HEK293T (cell line): ENCODE measurements at regions not wholly inside any gene's neighbourhood (a gene's known extent, or its start where the extent isn't known, plus 50 kb on each side); places are given as distances from the start of the nearest gene placed in this dataset.

Source experiments
- ARNT ChIP-seq: fragments of 450-650 bp; IDR thresholded peaks from 2 replicates; pipeline ENCODE4 v1.6.1; 2017; ENCODE audit warnings: mild to moderate bottlenecking
- BHLHE40 ChIP-seq: fragments of 450-650 bp; IDR thresholded peaks from 2 replicates; pipeline ENCODE4 v1.6.1; 2016; ENCODE audit warnings: mild to moderate bottlenecking, moderate library complexity, borderline replicate concordance
- FOXK2 ChIP-seq: fragments of 450-650 bp; IDR thresholded peaks from 2 replicates; pipeline ENCODE4 v1.6.1; 2016; ENCODE audit warnings: mild to moderate bottlenecking
- HDGF ChIP-seq: fragments of 450-650 bp; IDR thresholded peaks from 2 replicates; pipeline ENCODE4 v1.6.1; 2017; ENCODE audit warnings: antibody characterized with exemption, borderline replicate concordance
- L3MBTL2 ChIP-seq: fragments of 450-650 bp; conservative IDR thresholded peaks from 2 replicates; pipeline ENCODE4 v1.6.1; 2016; ENCODE audit warnings: mild to moderate bottlenecking
- NFRKB ChIP-seq: fragments of 450-650 bp; IDR thresholded peaks from 2 replicates; pipeline ENCODE4 v1.6.1; 2016; ENCODE audit warnings: mild to moderate bottlenecking, moderate library complexity
- SP1 ChIP-seq: fragments of 450-650 bp; IDR thresholded peaks from 2 replicates; pipeline ENCODE4 v1.6.1; 2017
- ZNF384 ChIP-seq: fragments of 450-650 bp; IDR thresholded peaks from 2 replicates; pipeline ENCODE4 v1.6.1; 2016

DNA sequence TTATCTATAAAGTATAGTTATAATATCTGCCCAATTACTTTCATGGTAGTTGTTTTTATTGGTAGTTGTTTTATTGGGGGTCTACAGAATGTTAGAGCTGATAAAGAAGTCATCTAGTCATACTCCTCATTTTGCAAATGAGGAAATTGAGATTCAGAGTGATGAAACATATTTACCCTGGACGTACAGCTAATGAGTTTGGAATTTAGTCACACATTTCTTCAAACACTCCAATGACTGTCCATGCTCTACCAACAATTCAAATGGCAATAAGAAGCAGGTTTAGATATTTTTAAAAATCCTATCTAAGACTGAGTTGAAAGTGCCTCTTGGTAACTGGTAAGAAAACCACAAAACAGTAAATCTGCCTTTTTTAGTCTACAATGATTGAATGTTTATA, 98.2 kb downstream of the MAGEC1 start:
- TF ChIP-seq ZNF384 (no peak), FOXK2 (no peak), SP1 (no peak), BHLHE40 (no peak), HDGF (no peak), ARNT (no peak), L3MBTL2 (no peak), NFRKB (no peak)
